GM18861 (cell line): ENCODE measurements at regions not wholly inside any gene's neighbourhood (a gene's known extent, or its start where the extent isn't known, plus 50 kb on each side); places are given as distances from the start of the nearest gene placed in this dataset.
"Not testable (repeated sequence)": the region's sequence is repeated elsewhere in the genome, so short reads cannot be mapped to it uniquely, and the experiment has no call there.

ENCODE experiments used
- ATAC-seq: cut with Tn5 transposase; IDR thresholded peaks from one replicate; pipeline ENCODE4 v1.9.1; 2021; ENCODE audit not compliant: unreplicated experiment

- ATAC-seq = no peak
These were observed 55.0 kb upstream of the CXXC4 start for GRCh38 chr4:104549736-104550135.

GRCh38 chr4:104559502-104559901, 64.8 kb upstream of the CXXC4 start:
- ATAC-seq = no peak

GRCh38 chr4:104571341-104571740, 76.6 kb upstream of the CXXC4 start:
- ATAC-seq = no peak

- no peak for ATAC-seq
These were observed 79.7 kb upstream of the CXXC4 start for GRCh38 chr4:104574371-104574770.

GRCh38 chr4:104575278-104575677, 80.6 kb upstream of the CXXC4 start:
- ATAC-seq = no peak

GRCh38 chr4:104577405-104577804, 82.7 kb upstream of the CXXC4 start:
- no peak for ATAC-seq

GRCh38 chr4:104581476-104581875, 86.8 kb upstream of the CXXC4 start:
- ATAC-seq = not testable (repeated sequence)

GRCh38 chr4:104582056-104582455, 87.4 kb upstream of the CXXC4 start:
- not testable (repeated sequence) for ATAC-seq

GRCh38 chr4:104589264-104589868, 94.7 kb upstream of the CXXC4 start:
- ATAC-seq = no peak

GRCh38 chr4:104591510-104591911, 96.8 kb upstream of the CXXC4 start:
- ATAC-seq = no peak

GRCh38 chr4:104592183-104592582, 97.5 kb upstream of the CXXC4 start:
- ATAC-seq = no peak

- no peak for ATAC-seq
These were observed 98.3 kb upstream of the CXXC4 start for GRCh38 chr4:104593019-104593418.

GRCh38 chr4:104596189-104596588, 101.5 kb upstream of the CXXC4 start:
- no peak for ATAC-seq

- no peak for ATAC-seq
These were observed 120.8 kb upstream of the CXXC4 start for GRCh38 chr4:104615496-104615895.

- no peak for ATAC-seq
These were observed 121.2 kb upstream of the CXXC4 start for GRCh38 chr4:104615926-104616325.

- no peak for ATAC-seq
These were observed 121.7 kb upstream of the CXXC4 start for GRCh38 chr4:104616401-104616820.

- ATAC-seq = no peak
These were observed 131.0 kb upstream of the CXXC4 start for GRCh38 chr4:104625706-104626105.

GRCh38 chr4:104629601-104630000, 134.9 kb upstream of the CXXC4 start:
- ATAC-seq = no peak

- ATAC-seq = no peak
These were observed 135.6 kb upstream of the CXXC4 start for GRCh38 chr4:104630272-104630671.

GRCh38 chr4:104631000-104631399, 136.3 kb upstream of the CXXC4 start:
- ATAC-seq = no peak

GRCh38 chr4:104641418-104641817, 146.7 kb upstream of the CXXC4 start:
- no peak for ATAC-seq

- ATAC-seq = no peak
These were observed 147.8 kb upstream of the CXXC4 start for GRCh38 chr4:104642521-104642920.

GRCh38 chr4:104643805-104644204, 149.1 kb upstream of the CXXC4 start:
- no peak for ATAC-seq
